Vagina (tissue), 2 donors: ENCODE measurements at regions not wholly inside any gene's neighbourhood (a gene's known extent, or its start where the extent isn't known, plus 50 kb on each side); places are given as distances from the start of the nearest gene placed in this dataset.
"Not testable (repeated sequence)": the region's sequence is repeated elsewhere in the genome, so short reads cannot be mapped to it uniquely, and the experiment has no call there.

Experiments
- DNase-seq, 2 donors: peaks; one replicate each; pipeline ENCODE4 v3.0.0-alpha.2; 2017; ENCODE audit errors: extremely low spot score in 2 of 2
- H3K27ac ChIP-seq: fragments of 200-600 bp; sonication (generic); one replicate; pipeline ENCODE4 v1.5.1; 2019
- H3K27me3 ChIP-seq: fragments of 200-600 bp; sonication (generic); one replicate; pipeline ENCODE4 v1.5.1; 2019
- H3K36me3 ChIP-seq, 2 donors: fragments of 200-600 bp; sonication (generic); one replicate each; pipeline ENCODE4 v1.5.1; 2017 to 2019
- H3K4me1 ChIP-seq: fragments of 200-600 bp; sonication (generic); one replicate; pipeline ENCODE4 v1.5.1; 2019
- H3K4me3 ChIP-seq, 2 donors: fragments of 200-600 bp; sonication (generic); 1 replicate in 1 of 2; 2 replicates in 1 of 2; pipeline ENCODE4 v1.5.1; 2016 to 2019
- H3K9me3 ChIP-seq: fragments of 200-600 bp; sonication (generic); one replicate; pipeline ENCODE4 v1.5.1; 2019
- CTCF ChIP-seq, 3 experiments: fragments of 450-650 bp in 2 of 3; fragments of 200-600 bp in 1 of 3; sonication (generic) in 1 of 3; IDR thresholded peaks; one replicate each; pipeline ENCODE4 v1.5.1; 2017 to 2019; ENCODE audit warnings: antibody characterized with exemption in 3 of 3, mild to moderate bottlenecking in 2 of 3, moderate library complexity in 2 of 3
- POLR2A ChIP-seq, 2 donors: fragments of 450-650 bp; IDR thresholded peaks; one replicate each; pipeline ENCODE4 v1.6.1; 2017; ENCODE audit warnings: antibody characterized with exemption in 2 of 2, mild to moderate bottlenecking in 2 of 2, moderate library complexity in 2 of 2
- POLR2AphosphoS5 ChIP-seq, 2 donors: sonication (generic); formaldehyde crosslinking; IDR thresholded peaks; one replicate each; pipeline ENCODE4 v1.9.0; 2017; ENCODE audit warnings: antibody characterized with exemption in 2 of 2, mild to moderate bottlenecking in 2 of 2, low read depth in 1 of 2; ENCODE audit not compliant: insufficient read depth in 1 of 2
- intact Hi-C: fragments of 100-400 bp; cut with DNase I; formaldehyde crosslinking; loops from one replicate; pipeline ENCODE4 v1.15.1; 2023

DNA sequence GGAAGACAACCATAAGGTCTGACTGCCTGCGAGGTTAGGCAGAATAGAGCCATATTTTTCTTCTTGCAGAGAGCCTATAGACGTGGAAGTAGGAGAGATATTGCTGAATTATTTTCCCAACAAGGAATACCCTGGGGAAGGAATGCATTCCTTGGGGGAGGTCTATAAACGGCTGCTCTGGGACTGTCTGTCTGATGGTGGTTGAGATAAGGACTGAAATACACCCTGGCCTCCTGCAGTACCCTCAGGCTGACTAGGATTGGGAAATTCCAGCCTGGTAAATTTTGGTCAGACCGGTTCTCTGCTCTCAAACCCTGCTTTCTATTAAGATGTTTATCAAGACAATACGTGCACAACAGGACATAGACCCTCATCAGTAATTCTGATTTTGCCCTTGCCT lies 617.5 kb upstream of the GRIN3A start:
- Histone ChIP-seq H3K4me1 (no peaks in the 10 kb centered on the region), H3K9me3 (no peaks in the 10 kb centered on the region), H3K36me3 (no peaks in the 10 kb centered on the region), H3K4me3 (no peak overlapping the region), H3K27me3 (no peaks in the 10 kb centered on the region), H3K27ac (no peak overlapping the region)
- intact Hi-C loops = no loop called here
- TF ChIP-seq CTCF (IDR thresholded peaks at IDR 0.05) = no peak
- no peak for TF ChIP-seq POLR2AphosphoS5 (IDR thresholded peaks at IDR 0.05; ENCODE audit: insufficient read depth in 1 of 2, low read depth in 1 of 2)
- DNase-seq = no peak

DNA sequence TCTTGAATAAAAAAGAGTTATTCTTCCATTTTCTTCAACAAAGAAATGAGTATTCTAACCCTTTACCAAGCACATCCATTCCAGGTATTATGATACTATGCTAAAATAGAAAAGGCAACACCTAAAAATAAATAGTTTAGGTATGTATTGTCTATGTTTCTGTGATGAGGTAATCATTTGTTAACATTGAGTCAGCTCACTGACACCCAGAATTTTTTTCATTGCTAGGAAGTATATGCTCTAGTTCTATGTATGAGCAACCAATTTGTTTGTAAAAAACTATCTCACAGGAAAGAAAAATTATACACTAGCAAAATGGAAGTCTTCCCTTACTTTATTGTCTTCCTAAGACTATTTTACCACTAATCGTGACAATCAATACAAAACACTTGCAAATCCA lies 615.6 kb upstream of the GRIN3A start:
- no peak for TF ChIP-seq POLR2A (IDR thresholded peaks at IDR 0.05)
- no peak for TF ChIP-seq POLR2AphosphoS5 (IDR thresholded peaks at IDR 0.05; ENCODE audit: insufficient read depth in 1 of 2, low read depth in 1 of 2)
- TF ChIP-seq CTCF (IDR thresholded peaks at IDR 0.05) = no peak
- Histone ChIP-seq H3K36me3 (no peaks in the 10 kb centered on the region), H3K9me3 (no peaks in the 10 kb centered on the region), H3K27me3 (no peaks in the 10 kb centered on the region), H3K4me1 (no peaks in the 10 kb centered on the region), H3K27ac (no peak overlapping the region), H3K4me3 (no peak overlapping the region)
- intact Hi-C loops = no loop called here
- DNase-seq = no peak

- intact Hi-C loops, H3K27me3 ChIP-seq, H3K36me3 ChIP-seq, H3K4me1 ChIP-seq, H3K4me3 ChIP-seq, H3K9me3 ChIP-seq, H3K27ac ChIP-seq, DNase-seq: not testable (repeated sequence)
These were observed 599.0 kb upstream of the GRIN3A start for GRCh38 chr9:102337471-102337870.

- Histone ChIP-seq H3K9me3 (no peaks in the 10 kb centered on the region), H3K4me1 (no peaks in the 10 kb centered on the region), H3K27ac (no peak overlapping the region), H3K4me3 (no peak overlapping the region), H3K36me3 (no peaks in the 10 kb centered on the region), H3K27me3 (no peaks in the 10 kb centered on the region)
- no peak for DNase-seq
- TF ChIP-seq POLR2A (IDR thresholded peaks at IDR 0.05) (no peak), POLR2AphosphoS5 (IDR thresholded peaks at IDR 0.05; ENCODE audit: insufficient read depth in 1 of 2, low read depth in 1 of 2) (no peak), CTCF (IDR thresholded peaks at IDR 0.05) (no peak)
- intact Hi-C loops = no loop called here
These were observed 570.9 kb upstream of the GRIN3A start for GRCh38 chr9:102309379-102309778.

DNA sequence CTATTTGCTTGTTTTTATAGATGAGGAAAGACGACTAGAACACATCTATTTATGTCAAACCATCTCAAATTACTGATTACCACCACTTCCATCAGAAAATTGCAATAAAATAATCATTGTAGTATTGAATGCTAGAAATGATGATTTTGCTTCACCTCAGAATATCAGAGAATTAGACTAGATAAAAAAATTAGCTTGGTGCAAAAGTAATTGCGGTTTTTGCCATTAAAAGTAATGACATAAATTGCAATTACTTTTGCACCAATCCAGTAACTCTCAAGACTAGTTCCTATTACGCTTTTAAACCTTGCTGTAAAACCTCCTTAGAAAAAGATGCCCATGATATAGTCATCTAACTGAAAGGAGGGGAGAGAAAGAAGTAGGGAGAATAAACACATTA lies 556.7 kb upstream of the GRIN3A start:
- Histone ChIP-seq H3K4me3 (no peak overlapping the region), H3K9me3 (no peaks in the 10 kb centered on the region), H3K27ac (no peak overlapping the region), H3K4me1 (no peaks in the 10 kb centered on the region), H3K36me3 (no peaks in the 10 kb centered on the region), H3K27me3 (no peaks in the 10 kb centered on the region)
- intact Hi-C loops = no loop called here
- TF ChIP-seq CTCF (IDR thresholded peaks at IDR 0.05) (no peak), POLR2AphosphoS5 (IDR thresholded peaks at IDR 0.05; ENCODE audit: insufficient read depth in 1 of 2, low read depth in 1 of 2) (no peak), POLR2A (IDR thresholded peaks at IDR 0.05) (no peak)
- DNase-seq = no peak

DNA sequence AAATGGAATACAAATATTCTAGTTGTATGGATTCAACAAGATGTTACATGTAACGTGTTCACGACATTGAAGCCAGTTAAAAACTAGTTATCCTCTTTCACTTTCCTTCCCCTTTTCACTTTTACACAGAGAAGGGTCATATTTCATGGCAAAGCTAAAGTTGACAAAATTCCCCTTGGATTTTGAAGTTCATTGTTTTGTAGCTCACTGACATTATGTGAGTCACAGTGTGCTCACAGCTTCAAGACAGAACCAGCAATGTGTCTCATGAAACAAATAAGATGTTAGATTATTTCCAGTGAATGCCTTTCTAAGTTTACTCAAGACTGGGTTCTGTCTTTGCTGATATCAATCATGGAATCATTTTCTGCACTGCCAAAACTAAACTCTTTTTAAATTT lies 535.5 kb upstream of the GRIN3A start:
- H3K4me3 ChIP-seq = no peak overlapping the region
- intact Hi-C loops = no loop called here
- no peaks in the 10 kb centered on the region for H3K4me1 ChIP-seq
- H3K36me3 ChIP-seq = no peaks in the 10 kb centered on the region
- H3K27me3 ChIP-seq = no peaks in the 10 kb centered on the region
- DNase-seq = no peak
- TF ChIP-seq POLR2A (IDR thresholded peaks at IDR 0.05) (no peak), POLR2AphosphoS5 (IDR thresholded peaks at IDR 0.05; ENCODE audit: insufficient read depth in 1 of 2, low read depth in 1 of 2) (no peak), CTCF (IDR thresholded peaks at IDR 0.05) (no peak)
- H3K27ac ChIP-seq = no peak overlapping the region
- H3K9me3 ChIP-seq = no peaks in the 10 kb centered on the region
